NCI-H187 treated with DMSO at 0.1 percent for 48 hours (cell line): ENCODE measurements at regions not wholly inside any gene's neighbourhood (a gene's known extent, or its start where the extent isn't known, plus 50 kb on each side); places are given as distances from the start of the nearest gene placed in this dataset.

Experiments used
- DNase-seq: peaks from one replicate; lab custom pipeline; 2025; lab: John Stamatoyannopoulos, UW

DNA sequence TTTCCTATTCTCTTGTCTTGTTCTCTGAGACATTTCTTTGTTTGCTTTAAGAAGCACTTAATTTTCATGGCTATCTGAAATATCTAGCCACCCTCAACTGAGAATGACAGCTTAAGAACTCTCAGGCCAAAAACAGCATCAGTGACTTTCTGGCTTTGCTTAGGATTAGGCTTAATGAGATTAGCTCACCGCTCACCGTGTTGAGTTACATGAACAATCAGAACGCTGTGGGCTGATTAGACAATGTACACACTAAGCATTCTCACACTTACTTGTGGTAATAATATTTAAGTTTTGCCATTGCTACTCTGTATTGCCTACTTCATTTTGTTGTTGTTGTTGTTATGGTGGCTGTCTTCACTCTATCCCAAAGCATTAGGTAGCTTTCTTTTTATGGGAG is 1283.6 kb downstream of the UQCRFS1 start:
- no peak for DNase-seq

GRCh38 chr19:27925202-27925601 is 1287.7 kb downstream of the UQCRFS1 start:
- DNase-seq: no peak

- no peak for DNase-seq
Measured at GRCh38 chr19:27922970-27923369, 1290.0 kb downstream of the UQCRFS1 start.

DNA sequence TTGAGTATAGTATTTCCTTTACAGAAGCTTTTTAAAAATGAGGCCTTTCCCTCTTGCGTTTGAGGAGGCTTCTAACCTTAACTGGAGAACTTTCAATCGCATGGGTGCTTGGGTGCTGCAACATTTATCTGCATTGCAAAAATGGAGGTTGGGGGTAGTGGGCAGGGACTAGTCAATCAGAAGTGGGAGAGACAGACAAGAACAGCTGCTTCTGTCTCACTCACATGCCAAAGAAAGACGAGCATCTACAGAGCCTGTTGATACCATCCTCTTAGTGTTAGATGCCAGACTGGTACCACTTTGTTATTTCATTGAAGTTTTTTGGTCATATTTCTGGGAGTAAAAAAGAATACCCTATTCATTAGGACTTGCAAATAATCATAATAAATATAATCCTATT is 1292.2 kb downstream of the UQCRFS1 start:
- no peak for DNase-seq

- DNase-seq: no peak
Measured at GRCh38 chr19:27918818-27919217, 1294.1 kb downstream of the UQCRFS1 start.

GRCh38 chr19:27911122-27911898 is 1301.6 kb downstream of the UQCRFS1 start:
- no peak for DNase-seq

- DNase-seq: no peak
Measured at GRCh38 chr19:27909861-27910260, 1303.1 kb downstream of the UQCRFS1 start.

DNA sequence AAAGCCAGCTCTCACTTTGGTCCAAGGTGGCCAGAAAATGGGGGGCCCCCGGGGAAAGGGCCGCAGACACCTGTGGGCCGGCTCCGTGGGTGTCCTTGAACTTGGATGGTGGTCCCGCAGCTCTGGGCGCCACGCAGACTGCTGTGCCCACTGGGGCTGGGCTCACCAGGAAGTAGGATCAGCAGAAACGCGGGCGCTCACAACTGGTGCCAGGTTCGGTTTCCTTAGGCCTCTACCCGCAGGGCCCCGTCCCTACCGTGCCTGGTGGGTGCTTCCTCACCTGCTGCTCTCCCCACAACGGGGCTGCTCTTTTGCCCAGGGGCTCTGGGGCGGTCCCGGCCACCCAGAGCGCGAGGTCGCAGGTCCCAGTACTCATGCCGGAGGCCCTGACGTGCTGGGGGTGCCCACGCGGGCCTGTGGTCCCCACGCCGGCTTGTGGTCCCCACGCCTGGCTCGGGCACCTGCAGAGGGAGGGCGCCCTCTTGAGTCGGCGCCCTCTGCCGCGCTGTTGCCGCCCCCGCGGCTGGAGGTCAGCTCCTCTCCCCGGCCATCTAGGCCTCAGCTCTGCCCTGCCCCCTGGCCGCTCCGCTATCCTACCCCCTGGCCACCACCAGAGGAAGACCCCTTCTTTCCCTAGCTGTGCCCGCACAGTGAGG is 1303.6 kb downstream of the UQCRFS1 start:
- DNase-seq: no peak

DNA sequence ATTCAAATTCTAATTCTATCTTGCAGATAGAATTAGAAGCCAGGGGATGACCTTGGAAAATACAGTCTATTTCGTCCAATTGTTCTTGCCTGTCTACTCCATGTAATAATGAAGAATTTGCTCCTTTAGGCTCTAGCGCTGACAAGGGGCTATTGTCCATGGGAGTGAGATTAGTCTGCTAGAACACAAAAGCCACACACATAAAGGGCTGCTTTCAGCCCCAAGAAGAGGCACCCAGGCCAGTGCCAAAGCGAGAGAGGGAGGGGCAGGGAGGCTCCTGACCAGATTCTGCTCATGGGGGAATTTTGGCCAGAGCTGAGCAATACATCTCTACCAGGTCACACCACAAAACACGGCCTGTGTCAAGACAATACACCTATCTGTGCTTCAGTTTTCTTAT is 1306.9 kb downstream of the UQCRFS1 start:
- DNase-seq: no peak

- no peak for DNase-seq
Measured at GRCh38 chr19:27905074-27905473, 1307.9 kb downstream of the UQCRFS1 start.

- DNase-seq: no peak
Measured at GRCh38 chr19:27901078-27901477, 1311.9 kb downstream of the UQCRFS1 start.

DNA sequence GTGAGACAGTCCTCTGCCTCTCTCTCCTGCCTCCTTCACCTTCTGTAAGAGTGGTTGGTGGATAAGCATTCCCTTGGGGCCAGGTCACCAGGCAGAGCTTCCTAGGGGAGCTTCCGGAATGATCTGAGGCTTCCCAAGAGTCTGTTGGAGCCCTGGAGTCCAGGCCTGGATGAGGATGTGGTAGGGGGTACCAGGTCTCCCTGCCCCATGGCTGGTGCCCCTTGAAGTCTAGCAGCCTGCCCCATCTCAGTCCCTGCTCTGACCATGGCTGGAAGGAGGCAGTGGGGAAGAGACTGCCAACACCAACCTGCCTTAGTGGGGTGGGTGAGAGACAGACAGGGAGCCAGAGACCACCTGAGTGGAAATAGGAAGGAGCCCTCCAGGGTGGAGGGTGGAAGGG is 1316.9 kb downstream of the UQCRFS1 start:
- DNase-seq: no peak

GRCh38 chr19:27894906-27895754 is 1317.8 kb downstream of the UQCRFS1 start:
- DNase-seq: no peak

DNA sequence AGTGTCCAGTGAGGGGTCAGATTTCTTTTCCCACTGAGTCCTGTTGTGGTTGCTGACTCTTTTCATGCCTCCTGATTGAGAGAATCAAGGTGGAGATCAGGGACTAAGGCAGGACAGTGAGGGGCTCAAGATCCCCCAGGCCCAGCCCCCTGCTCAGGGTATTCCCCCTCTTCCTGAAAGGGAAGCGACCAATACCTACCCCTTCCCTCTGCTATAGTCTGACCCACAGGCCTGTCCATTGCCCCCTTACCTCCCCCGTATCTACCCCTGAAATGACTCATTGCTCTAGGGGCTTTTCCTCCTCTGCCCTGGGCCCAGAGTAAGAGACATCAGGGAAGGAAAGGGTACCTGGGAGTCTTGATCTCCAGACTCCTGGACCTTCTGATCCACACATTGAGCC is 1320.5 kb downstream of the UQCRFS1 start:
- DNase-seq: no peak

GRCh38 chr19:27891411-27891810 is 1321.5 kb downstream of the UQCRFS1 start:
- no peak for DNase-seq

DNA sequence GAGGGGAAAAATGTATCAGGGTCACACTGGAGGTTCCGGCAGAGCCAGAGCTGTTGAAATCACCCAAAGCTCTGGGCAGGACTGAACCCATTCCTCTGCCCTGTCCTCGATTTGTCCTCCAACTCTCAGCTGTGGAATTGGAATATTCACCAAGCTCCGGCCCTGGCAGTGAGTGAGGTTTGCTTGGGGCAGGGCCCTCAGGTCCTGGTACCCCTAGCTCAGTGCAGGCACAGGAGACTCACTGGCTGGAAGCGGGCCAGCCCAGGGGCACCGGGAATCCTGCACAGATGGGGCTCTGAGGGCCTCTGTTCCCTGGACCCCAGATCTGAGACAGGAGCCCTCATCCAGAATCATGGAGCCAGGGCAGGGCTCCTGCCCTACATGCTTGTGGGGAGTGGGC is 1322.3 kb downstream of the UQCRFS1 start:
- no peak for DNase-seq

DNA sequence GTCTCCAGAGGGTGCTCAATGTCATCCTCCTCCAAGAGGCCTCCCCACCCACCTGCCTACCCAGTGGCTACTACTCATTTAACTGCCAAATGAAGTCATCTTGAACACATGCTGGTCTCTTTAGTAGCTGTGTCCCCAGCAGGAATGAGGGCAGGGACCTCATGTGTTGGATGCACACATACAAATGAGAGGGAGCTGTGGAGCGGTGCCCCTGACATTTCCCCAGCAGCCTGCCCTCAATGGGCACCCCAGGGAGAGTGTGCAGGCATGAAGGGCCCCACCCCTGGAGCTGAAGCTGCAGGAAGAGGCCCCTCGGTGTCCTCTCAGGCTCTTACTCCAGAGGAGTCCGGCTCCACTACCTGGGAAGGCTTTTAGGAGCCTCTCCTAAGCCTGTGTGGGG is 1322.7 kb downstream of the UQCRFS1 start:
- no peak for DNase-seq

GRCh38 chr19:27889156-27889555 is 1323.8 kb downstream of the UQCRFS1 start:
- DNase-seq: no peak

GRCh38 chr19:27887946-27888345 is 1325.0 kb downstream of the UQCRFS1 start:
- DNase-seq: no peak

DNA sequence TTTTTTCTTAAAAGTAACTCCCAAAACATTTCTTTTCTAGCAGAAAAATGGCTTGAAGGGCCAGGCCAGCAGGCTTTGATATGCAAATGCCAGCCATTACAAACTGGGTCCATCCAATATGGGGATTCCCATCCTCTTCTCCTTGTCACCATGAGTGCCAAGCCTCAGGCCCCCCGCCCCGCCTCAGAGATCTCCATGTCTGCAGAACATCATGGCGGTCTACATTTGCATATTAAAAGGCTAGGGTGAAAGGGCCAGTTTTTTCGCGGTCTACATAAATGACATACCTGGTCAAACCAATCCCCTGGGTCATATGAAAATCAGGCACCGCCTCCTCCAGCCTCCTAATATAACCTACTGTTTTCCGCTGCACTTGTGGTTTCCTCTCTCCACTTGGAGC is 1327.6 kb downstream of the UQCRFS1 start:
- DNase-seq: no peak

DNA sequence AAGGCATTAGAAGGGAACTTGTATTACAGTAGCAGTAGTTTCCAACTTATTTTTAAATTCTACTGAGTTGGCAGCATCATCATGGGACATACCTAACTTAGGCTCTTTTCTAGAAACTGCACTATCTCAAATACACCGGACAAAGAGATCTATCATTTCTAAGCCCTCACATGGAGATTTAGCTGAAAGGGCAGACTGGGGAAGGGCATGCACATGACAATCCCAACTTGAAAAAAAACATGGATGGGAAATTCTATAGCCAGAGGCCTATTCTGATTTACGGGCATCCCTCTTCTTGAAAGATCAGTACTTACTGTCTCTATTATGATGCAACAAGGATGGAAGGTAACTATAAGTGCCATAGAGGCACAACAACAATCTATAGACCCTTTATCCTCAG is 1328.6 kb downstream of the UQCRFS1 start:
- no peak for DNase-seq

GRCh38 chr19:27881213-27881612 is 1331.7 kb downstream of the UQCRFS1 start:
- no peak for DNase-seq

DNA sequence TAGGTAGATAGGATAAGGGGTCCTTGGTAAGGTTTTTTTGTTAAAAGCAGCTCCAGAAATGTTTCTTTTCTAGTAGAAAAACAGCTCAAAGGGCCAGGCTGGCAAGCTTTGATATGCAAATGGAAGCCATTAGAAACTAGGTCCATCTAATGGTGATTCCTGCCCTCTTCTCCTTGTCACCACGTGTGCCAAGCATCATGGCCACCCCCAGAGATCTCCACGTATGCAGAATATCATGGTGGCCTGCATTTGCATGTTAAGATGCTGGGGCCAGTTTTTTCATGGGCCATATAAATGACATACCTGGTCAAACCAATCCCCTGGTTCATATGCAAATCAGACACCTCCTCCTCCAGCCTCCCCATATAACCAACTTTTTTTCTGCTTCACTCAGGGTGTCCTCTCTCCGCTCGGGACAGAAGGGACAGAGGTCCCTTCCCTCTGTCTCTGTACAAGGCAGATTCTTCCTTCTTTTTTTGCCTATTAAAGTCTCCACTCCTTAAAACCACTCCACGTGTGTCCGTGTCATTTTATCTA is 1335.9 kb downstream of the UQCRFS1 start:
- DNase-seq: no peak
